ENCODE measurements at regions not wholly inside any gene's neighbourhood (a gene's known extent, or its start where the extent isn't known, plus 50 kb on each side); places are given as distances from the start of the nearest gene placed in this dataset.

DNA sequence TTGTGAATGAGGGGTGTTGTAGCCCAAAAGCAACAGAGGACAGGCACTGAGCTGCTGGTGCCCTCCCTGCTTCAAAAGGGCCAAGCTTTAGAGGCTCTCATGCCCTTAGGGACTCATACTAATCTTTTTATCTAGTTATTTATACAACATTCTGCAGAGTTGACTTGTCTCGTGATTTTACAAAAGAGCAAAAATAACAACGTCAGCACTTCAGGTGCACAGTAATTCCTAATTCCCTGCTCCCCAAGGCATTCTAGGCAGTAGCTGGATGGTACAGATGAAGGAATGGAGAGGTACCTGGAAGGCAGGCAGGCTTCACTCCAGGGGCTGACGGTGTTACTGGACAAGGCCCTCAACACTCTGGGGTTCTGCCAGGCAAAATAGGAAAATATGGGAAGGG is 406.7 kb upstream of the CCL2 start:
- TF ChIP-seq, protein P1, sequence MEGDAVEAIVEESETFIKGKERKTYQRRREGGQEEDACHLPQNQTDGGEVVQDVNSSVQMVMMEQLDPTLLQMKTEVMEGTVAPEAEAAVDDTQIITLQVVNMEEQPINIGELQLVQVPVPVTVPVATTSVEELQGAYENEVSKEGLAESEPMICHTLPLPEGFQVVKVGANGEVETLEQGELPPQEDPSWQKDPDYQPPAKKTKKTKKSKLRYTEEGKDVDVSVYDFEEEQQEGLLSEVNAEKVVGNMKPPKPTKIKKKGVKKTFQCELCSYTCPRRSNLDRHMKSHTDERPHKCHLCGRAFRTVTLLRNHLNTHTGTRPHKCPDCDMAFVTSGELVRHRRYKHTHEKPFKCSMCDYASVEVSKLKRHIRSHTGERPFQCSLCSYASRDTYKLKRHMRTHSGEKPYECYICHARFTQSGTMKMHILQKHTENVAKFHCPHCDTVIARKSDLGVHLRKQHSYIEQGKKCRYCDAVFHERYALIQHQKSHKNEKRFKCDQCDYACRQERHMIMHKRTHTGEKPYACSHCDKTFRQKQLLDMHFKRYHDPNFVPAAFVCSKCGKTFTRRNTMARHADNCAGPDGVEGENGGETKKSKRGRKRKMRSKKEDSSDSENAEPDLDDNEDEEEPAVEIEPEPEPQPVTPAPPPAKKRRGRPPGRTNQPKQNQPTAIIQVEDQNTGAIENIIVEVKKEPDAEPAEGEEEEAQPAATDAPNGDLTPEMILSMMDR (IDR thresholded peaks at IDR 0.05; ENCODE audit: low read depth, low read length): no peak
- no peak for TF ChIP-seq EZH2phosphoT487 (IDR thresholded peaks at IDR 0.05; ENCODE audit: low read depth)

Measured in OCI-LY3 (cell line).